SK-N-SH (cell line): ENCODE measurements at regions not wholly inside any gene's neighbourhood (a gene's known extent, or its start where the extent isn't known, plus 50 kb on each side); places are given as distances from the start of the nearest gene placed in this dataset.

Experiments
- CTCF ChIA-PET: fragments of 300-600, 350-600 bp; formaldehyde crosslinking; extraction: SDS; loops from one replicate; lab custom pipeline; 2021; lab: Yijun Ruan, JAX
- POLR2A ChIA-PET: fragments of 350-600 bp; sonication (Branson Sonifier 250); formaldehyde crosslinking; extraction: SDS; loops from one replicate; lab custom pipeline; 2020; ENCODE audit warnings: antibody characterized with exemption, inconsistent platforms; lab: Yijun Ruan, JAX
- DNase-seq: peaks from one replicate; pipeline ENCODE4 v3.0.0; 2012
- H2AFZ ChIP-seq: fragments of 200-600 bp; sonication (generic); 2 replicates; pipeline ENCODE4 v1.8.1; 2016; ENCODE audit warnings: antibody characterized with exemption, mild to moderate bottlenecking, low read depth
- H3F3A ChIP-seq: fragments of 200-600 bp; sonication (generic); replicated peaks from 2 replicates; pipeline ENCODE3; 2016; ENCODE audit warnings: antibody characterized with exemption, mild to moderate bottlenecking; ENCODE audit not compliant: insufficient read depth
- H3K27ac ChIP-seq, 2 experiments: fragments of 200-500 bp in 1 of 2; fragments of 200-600 bp in 1 of 2; sonication (Bioruptor generic) in 1 of 2; sonication (generic), shearing (Covaris generic) in 1 of 2; 2 replicates each; pipeline versions ENCODE4 v1.5.1 to v1.6.1; 2014 to 2016; ENCODE audit warnings: low read depth in 2 of 2, inconsistent platforms in 1 of 2, low read length in 1 of 2, mild to moderate bottlenecking in 1 of 2, mixed read lengths in 1 of 2
- H3K27me3 ChIP-seq: fragments of 200-600 bp; sonication (generic), shearing (Covaris generic); 2 replicates; pipeline ENCODE4 v1.6.1; 2016; ENCODE audit warnings: mixed run types; ENCODE audit not compliant: insufficient read depth
- H3K36me3 ChIP-seq, 2 experiments: fragments of 200-500 bp in 1 of 2; fragments of 200-600 bp in 1 of 2; sonication (Bioruptor generic) in 1 of 2; sonication (generic) in 1 of 2; replicated peaks in 1 of 2; 2 replicates each; pipeline versions ENCODE3 to v1.5.1; 2014 to 2016; ENCODE audit warnings: low read length in 1 of 2, mild to moderate bottlenecking in 1 of 2; ENCODE audit not compliant: insufficient read depth in 2 of 2, control insufficient read depth in 1 of 2
- H3K4me1 ChIP-seq, 2 experiments: fragments of 200-500 bp in 1 of 2; fragments of 200-600 bp in 1 of 2; sonication (Bioruptor generic) in 1 of 2; sonication (generic), shearing (Covaris generic) in 1 of 2; 2 replicates each; pipeline versions ENCODE4 v1.5.1 to v1.6.1; 2014 to 2016; ENCODE audit warnings: low read depth in 1 of 2, low read length in 1 of 2, mixed run types in 1 of 2; ENCODE audit not compliant: insufficient read depth in 2 of 2, control insufficient read depth in 1 of 2
- H3K4me2 ChIP-seq: fragments of 200-600 bp; sonication (generic), shearing (Covaris generic); 2 replicates; pipeline ENCODE4 v1.6.1; 2017; ENCODE audit warnings: mixed run types
- H3K4me3 ChIP-seq, 2 experiments: fragments of 200-500 bp in 1 of 2; fragments of 200-600 bp in 1 of 2; sonication (Bioruptor generic) in 1 of 2; sonication (generic), shearing (Covaris generic) in 1 of 2; 2 replicates each; pipeline versions ENCODE4 v1.5.1 to v1.8.1; 2014 to 2016; ENCODE audit warnings: low read depth in 2 of 2, inconsistent platforms in 1 of 2, low read length in 1 of 2, mild to moderate bottlenecking in 1 of 2, mixed read lengths in 1 of 2, moderate library complexity in 1 of 2
- H3K79me2 ChIP-seq: fragments of 200-600 bp; sonication (generic); 2 replicates; pipeline ENCODE4 v1.8.1; 2017; ENCODE audit warnings: mild to moderate bottlenecking; ENCODE audit not compliant: insufficient read depth
- H3K9ac ChIP-seq: fragments of 200-600 bp; sonication (generic); 2 replicates; pipeline ENCODE4 v1.6.1; 2017; ENCODE audit warnings: mixed run types
- H3K9me2 ChIP-seq: fragments of 200-600 bp; sonication (generic); 2 replicates; pipeline ENCODE4 v1.6.1; 2017; ENCODE audit warnings: mixed run types
- H3K9me3 ChIP-seq: fragments of 200-600 bp; sonication (generic); 2 replicates; pipeline ENCODE4 v1.6.1; 2017; ENCODE audit warnings: mixed run types, mild to moderate bottlenecking, moderate library complexity
- H4K20me1 ChIP-seq: fragments of 200-600 bp; sonication (generic); 2 replicates; pipeline ENCODE4 v1.6.1; 2017; ENCODE audit warnings: mild to moderate bottlenecking, mixed run types; ENCODE audit not compliant: insufficient read depth
- CHD2 ChIP-seq: fragments of 150-350 bp; IDR thresholded peaks from 2 replicates; pipeline ENCODE4 v1.6.1; 2018; ENCODE audit warnings: low read length; ENCODE audit not compliant: partially characterized antibody
- ELF1 ChIP-seq: IDR thresholded peaks from 2 replicates; pipeline ENCODE4 v1.4.0; 2012
- EP300 ChIP-seq, 2 experiments: IDR thresholded peaks; 2 replicates each; pipeline versions ENCODE4 v1.4.0 to v1.6.1; 2012; ENCODE audit warnings: borderline replicate concordance in 1 of 2, low read depth in 1 of 2, low read length in 1 of 2
- EZH2phosphoT487 ChIP-seq: fragments of 200-600 bp; sonication (generic); IDR thresholded peaks from 2 replicates; pipeline ENCODE4 v1.6.1; 2017; ENCODE audit warnings: low read depth, mixed run types, mild to moderate bottlenecking, antibody characterized with exemption, moderate library complexity, borderline replicate concordance
- GATA2 ChIP-seq: sonication (generic); formaldehyde crosslinking; IDR thresholded peaks from 2 replicates; pipeline ENCODE4 v1.5.0; 2020; ENCODE audit warnings: mild to moderate bottlenecking, missing genetic modification reagents
- JUND ChIP-seq: IDR thresholded peaks from 2 replicates; pipeline ENCODE4 v1.4.0; 2012
- NFIC ChIP-seq: IDR thresholded peaks from 2 replicates; pipeline ENCODE4 v1.4.0; 2012; ENCODE audit warnings: borderline replicate concordance
- POLR2AphosphoS5 ChIP-seq: IDR thresholded peaks from 2 replicates; pipeline ENCODE4 v1.6.1; 2012; ENCODE audit warnings: low read depth, low read length
- RFX5 ChIP-seq: IDR thresholded peaks from 2 replicates; pipeline ENCODE4 v1.6.1; 2012; ENCODE audit warnings: mild to moderate bottlenecking, improper control_type of control experiment, low read length
- RXRA ChIP-seq: IDR thresholded peaks from 2 replicates; pipeline ENCODE4 v1.4.0; 2012; ENCODE audit warnings: low read depth, mild to moderate bottlenecking, borderline replicate concordance
- SIN3A ChIP-seq: IDR thresholded peaks from 2 replicates; pipeline ENCODE4 v1.6.1; 2012; ENCODE audit warnings: low read depth, mild to moderate bottlenecking, low read length, moderate library complexity, borderline replicate concordance
- SMC3 ChIP-seq: IDR thresholded peaks from 2 replicates; pipeline ENCODE4 v1.6.1; 2012; ENCODE audit warnings: low read depth, low read length, improper control_type of control experiment
- TCF12 ChIP-seq: IDR thresholded peaks from 2 replicates; pipeline ENCODE4 v1.4.0; 2012
- YY1 ChIP-seq: IDR thresholded peaks from 2 replicates; pipeline ENCODE4 v1.4.0; 2012; ENCODE audit warnings: low read depth, mild to moderate bottlenecking
- WGBS: methylation state at CpG from one replicate; pipeline ENCODE4 v1.1.6; 2017; ENCODE audit warnings: low lambda C conversion rate; 5-methylcytosine and 5-hydroxymethylcytosine counted together
- TF ChIP-seq, protein P1 (sequence below): IDR thresholded peaks from 2 replicates; pipeline ENCODE4 v1.4.0; 2012; ENCODE audit warnings: low read depth
- TF ChIP-seq, protein P2 (sequence below): IDR thresholded peaks from 2 replicates; pipeline ENCODE4; 2012
- TF ChIP-seq, protein P3 (sequence below): fragments of 150-350 bp; IDR thresholded peaks from 2 replicates; pipeline ENCODE4 v1.6.1; 2017; ENCODE audit warnings: antibody characterized with exemption, low read length, low read depth, borderline replicate concordance
- TF ChIP-seq, protein P4 (sequence below): IDR thresholded peaks from 2 replicates; pipeline ENCODE4 v1.4.0; 2012; ENCODE audit warnings: low read depth, borderline replicate concordance

DNA sequence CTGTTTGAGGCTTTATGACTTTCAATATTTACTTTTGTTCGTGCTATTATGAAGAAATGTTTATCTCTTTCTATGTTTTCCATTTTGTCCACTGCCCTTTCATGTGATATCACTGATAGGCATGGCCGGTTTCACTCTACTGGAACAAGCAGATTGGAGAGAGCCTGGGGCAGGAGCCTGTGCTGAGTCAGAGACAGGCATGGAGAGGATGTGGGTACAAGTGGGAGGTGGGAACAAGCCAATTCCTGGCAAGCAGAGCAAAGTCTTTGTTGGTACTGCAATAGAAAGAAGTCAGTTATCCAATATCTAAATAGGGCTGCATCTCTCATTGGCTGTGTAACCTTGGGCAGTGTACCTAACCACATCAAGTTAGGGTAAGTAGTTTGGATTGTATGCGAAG is 545.6 kb upstream of the MAP3K7 start:
- CTCF ChIA-PET, result no interaction called here
- no peak overlapping the region for H3K9ac ChIP-seq
- POLR2A ChIA-PET, result no interaction called here
- no peak for DNase-seq
- no peak overlapping the region for H3K4me2 ChIP-seq
- no peaks in the 10 kb centered on the region for H3K9me3 ChIP-seq
- H4K20me1 ChIP-seq, result no peaks in the 10 kb centered on the region
- no peak overlapping the region for H3K27ac ChIP-seq
- no peaks in the 10 kb centered on the region for H3K4me1 ChIP-seq
- H3K4me3 ChIP-seq, result no peak overlapping the region
- H2AFZ ChIP-seq, result no peak overlapping the region
- H3K79me2 ChIP-seq, result no peaks in the 10 kb centered on the region
- WGBS, result 13% methylated on average over 3 of the region's 3 CpGs
- no peaks in the 10 kb centered on the region for H3F3A ChIP-seq
- no peaks in the 10 kb centered on the region for H3K36me3 ChIP-seq
- no peaks in the 10 kb centered on the region for H3K27me3 ChIP-seq
- TF ChIP-seq, protein P1, sequence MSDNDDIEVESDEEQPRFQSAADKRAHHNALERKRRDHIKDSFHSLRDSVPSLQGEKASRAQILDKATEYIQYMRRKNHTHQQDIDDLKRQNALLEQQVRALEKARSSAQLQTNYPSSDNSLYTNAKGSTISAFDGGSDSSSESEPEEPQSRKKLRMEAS, result no peak
- TF ChIP-seq ELF1 (no peak), TCF12 (no peak), EP300 (IDR thresholded peaks at IDR 0.05; ENCODE audit: borderline replicate concordance in 1 of 2, low read depth in 1 of 2, low read length in 1 of 2) (no peak), RFX5 (no peak), POLR2AphosphoS5 (no peak), RXRA (no peak), YY1 (no peak)
- TF ChIP-seq, protein P2, sequence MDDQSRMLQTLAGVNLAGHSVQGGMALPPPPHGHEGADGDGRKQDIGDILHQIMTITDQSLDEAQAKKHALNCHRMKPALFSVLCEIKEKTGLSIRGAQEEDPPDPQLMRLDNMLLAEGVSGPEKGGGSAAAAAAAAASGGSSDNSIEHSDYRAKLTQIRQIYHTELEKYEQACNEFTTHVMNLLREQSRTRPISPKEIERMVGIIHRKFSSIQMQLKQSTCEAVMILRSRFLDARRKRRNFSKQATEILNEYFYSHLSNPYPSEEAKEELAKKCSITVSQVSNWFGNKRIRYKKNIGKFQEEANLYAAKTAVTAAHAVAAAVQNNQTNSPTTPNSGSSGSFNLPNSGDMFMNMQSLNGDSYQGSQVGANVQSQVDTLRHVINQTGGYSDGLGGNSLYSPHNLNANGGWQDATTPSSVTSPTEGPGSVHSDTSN, result no peak
- no peaks in the 10 kb centered on the region for H3K9me2 ChIP-seq

DNA sequence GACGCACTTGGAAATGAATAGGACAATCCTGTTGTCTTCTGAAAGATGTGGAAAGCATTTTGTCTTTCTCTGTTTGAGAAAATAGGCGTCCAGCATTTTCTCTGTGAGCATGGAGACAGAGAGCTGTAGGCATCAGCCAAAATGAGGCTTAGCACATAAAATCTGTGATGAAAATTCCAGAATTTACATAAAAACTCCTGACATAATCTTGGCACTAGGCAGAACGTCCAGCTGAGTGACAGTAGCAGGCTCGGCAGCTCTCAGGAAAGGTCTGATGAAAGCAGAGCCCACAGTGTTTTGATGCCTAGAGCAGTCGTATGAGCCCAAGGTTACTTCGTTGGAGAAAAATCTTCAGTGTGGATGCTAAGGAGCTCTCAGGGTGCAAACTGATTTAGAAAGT is 543.3 kb upstream of the MAP3K7 start:
- Histone ChIP-seq H3K36me3 (no peaks in the 10 kb centered on the region), H2AFZ (no peak overlapping the region), H3K4me3 (no peak overlapping the region), H3K9ac (no peak overlapping the region), H3K4me2 (no peak overlapping the region), H3K4me1 (no peaks in the 10 kb centered on the region), H3K79me2 (no peaks in the 10 kb centered on the region), H4K20me1 (no peaks in the 10 kb centered on the region), H3K9me3 (no peaks in the 10 kb centered on the region), H3K27ac (no peak overlapping the region), H3K27me3 (no peaks in the 10 kb centered on the region), H3K9me2 (no peaks in the 10 kb centered on the region), H3F3A (no peaks in the 10 kb centered on the region)
- under 1% methylated on average over 6 of the region's 6 CpGs for WGBS
- no peak for DNase-seq
- CTCF ChIA-PET, result interaction anchor here (0.9 kb wide), 1 partner anchor 9 kb away, joined by 4 read pairs; no protein-coding TSS in a partner anchor
- POLR2A ChIA-PET, result no interaction called here
- TF ChIP-seq JUND, result no peak

- ChIA-PET POLR2A (no interaction called here), CTCF (no interaction called here)
- Histone ChIP-seq H4K20me1 (no peaks in the 10 kb centered on the region), H3K79me2 (no peaks in the 10 kb centered on the region), H3K36me3 (no peaks in the 10 kb centered on the region), H3K9me2 (no peaks in the 10 kb centered on the region), H2AFZ (no peak overlapping the region), H3K27ac (no peak overlapping the region), H3F3A (no peaks in the 10 kb centered on the region), H3K9ac (no peak overlapping the region), H3K4me1 (no peaks in the 10 kb centered on the region), H3K9me3 (no peaks in the 10 kb centered on the region), H3K4me2 (no peak overlapping the region), H3K4me3 (no peak overlapping the region), H3K27me3 (no peaks in the 10 kb centered on the region)
- TF ChIP-seq, protein P2, result no peak
- TF ChIP-seq GATA2, result no peak
- TF ChIP-seq YY1, result no peak
- TF ChIP-seq, protein P1, result no peak
- TF ChIP-seq, protein P3, sequence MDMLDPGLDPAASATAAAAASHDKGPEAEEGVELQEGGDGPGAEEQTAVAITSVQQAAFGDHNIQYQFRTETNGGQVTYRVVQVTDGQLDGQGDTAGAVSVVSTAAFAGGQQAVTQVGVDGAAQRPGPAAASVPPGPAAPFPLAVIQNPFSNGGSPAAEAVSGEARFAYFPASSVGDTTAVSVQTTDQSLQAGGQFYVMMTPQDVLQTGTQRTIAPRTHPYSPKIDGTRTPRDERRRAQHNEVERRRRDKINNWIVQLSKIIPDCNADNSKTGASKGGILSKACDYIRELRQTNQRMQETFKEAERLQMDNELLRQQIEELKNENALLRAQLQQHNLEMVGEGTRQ, result no peak
- no peak for TF ChIP-seq EZH2phosphoT487
- no peak for TF ChIP-seq JUND
- no peak for TF ChIP-seq NFIC
- TF ChIP-seq SMC3, result no peak
- no peak for TF ChIP-seq TCF12
- TF ChIP-seq CHD2, result no peak
- TF ChIP-seq RFX5, result no peak
- no peak for TF ChIP-seq EP300 (IDR thresholded peaks at IDR 0.05; ENCODE audit: borderline replicate concordance in 1 of 2, low read depth in 1 of 2, low read length in 1 of 2)
- no peak for TF ChIP-seq SIN3A
- TF ChIP-seq, protein P4, sequence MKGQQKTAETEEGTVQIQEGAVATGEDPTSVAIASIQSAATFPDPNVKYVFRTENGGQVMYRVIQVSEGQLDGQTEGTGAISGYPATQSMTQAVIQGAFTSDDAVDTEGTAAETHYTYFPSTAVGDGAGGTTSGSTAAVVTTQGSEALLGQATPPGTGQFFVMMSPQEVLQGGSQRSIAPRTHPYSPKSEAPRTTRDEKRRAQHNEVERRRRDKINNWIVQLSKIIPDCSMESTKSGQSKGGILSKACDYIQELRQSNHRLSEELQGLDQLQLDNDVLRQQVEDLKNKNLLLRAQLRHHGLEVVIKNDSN, result no peak
- no peak for DNase-seq
Observed at GRCh38 chr6:91127752-91128151, 540.9 kb upstream of the MAP3K7 start.
